ENCODE measurements at regions not wholly inside any gene's neighbourhood (a gene's known extent, or its start where the extent isn't known, plus 50 kb on each side); places are given as distances from the start of the nearest gene placed in this dataset.

DNA sequence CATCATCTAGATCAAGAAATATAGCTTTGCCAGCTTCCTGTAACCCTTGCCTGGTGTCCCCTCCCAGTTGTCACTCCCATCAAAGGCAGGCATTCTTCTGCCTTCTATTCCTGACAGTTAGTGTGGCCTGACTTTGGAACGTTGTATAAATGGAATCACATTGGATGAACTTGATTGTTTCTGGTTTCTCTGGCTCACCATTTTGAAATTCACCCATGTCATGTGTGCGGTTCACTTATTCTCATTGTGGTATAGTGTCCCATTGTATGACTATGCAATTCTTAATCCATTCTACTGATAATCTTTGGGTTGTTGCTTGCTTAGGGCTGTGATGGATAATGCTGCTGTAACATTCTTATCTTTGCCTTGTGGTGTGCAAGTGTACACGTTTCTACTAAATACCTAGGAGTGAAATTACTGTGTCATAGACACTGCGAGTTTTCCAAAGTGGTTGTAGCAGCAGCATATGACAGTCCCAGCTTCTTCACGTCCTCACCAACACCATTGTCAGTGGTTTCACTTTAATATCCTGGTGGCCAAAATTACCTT is 73.2 kb downstream of the VEGFA start:
- TF ChIP-seq L3MBTL2 (conservative IDR thresholded peaks at IDR 0.05) (no peak), FOXA1 (IDR thresholded peaks at IDR 0.05) (no peak)
